ENCODE measurements at regions not wholly inside any gene's neighbourhood (a gene's known extent, or its start where the extent isn't known, plus 50 kb on each side); places are given as distances from the start of the nearest gene placed in this dataset.

- H3K4me3 Mint-ChIP-seq (ENCODE audit: low read depth) = no peak overlapping the region
- H3K4me1 Mint-ChIP-seq (ENCODE audit: low read depth) = no peaks in the 10 kb centered on the region
- H3K27me3 Mint-ChIP-seq = no peaks in the 10 kb centered on the region
- no peak for DNase-seq (ENCODE audit: low spot score, unreplicated experiment)
- TF ChIP-seq CTCF (IDR thresholded peaks at IDR 0.05; ENCODE audit: unreplicated experiment) = no peak
- H3K27ac Mint-ChIP-seq = no peak overlapping the region
- no peaks in the 10 kb centered on the region for H3K36me3 Mint-ChIP-seq (ENCODE audit: insufficient read depth)
- peaks cover 29% of the 10 kb centered on the region for H3K9me3 Mint-ChIP-seq (ENCODE audit: low read depth)
These were observed 74.6 kb upstream of the VASH1 start for GRCh38 chr14:76686646-76687045.

- Mint-ChIP-seq H3K36me3 (ENCODE audit: insufficient read depth) (no peaks in the 10 kb centered on the region), H3K27ac (no peak overlapping the region)
These were observed 73.5 kb upstream of the VASH1 start for GRCh38 chr14:76687611-76688382.

DNA sequence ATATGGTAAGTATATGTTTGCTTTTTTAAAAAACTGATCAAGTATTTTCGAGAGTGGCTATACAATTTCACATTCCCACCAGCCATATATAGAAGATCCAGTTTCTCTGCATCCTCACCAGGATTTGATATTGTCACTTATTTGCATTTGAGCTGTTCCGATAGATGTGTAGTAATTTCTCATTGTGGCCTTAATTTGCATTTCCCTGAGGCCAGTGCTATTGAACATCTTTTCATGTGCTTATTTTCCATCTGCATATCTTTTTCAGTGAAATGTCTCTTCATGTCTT, 72.9 kb upstream of the VASH1 start:
- H3K27me3 Mint-ChIP-seq = no peaks in the 10 kb centered on the region

More at GRCh38 chr14:76687611-76688382, 73.5 kb upstream of the VASH1 start:
- Mint-ChIP-seq H3K4me3 (ENCODE audit: low read depth) (no peak overlapping the region), H3K4me1 (ENCODE audit: low read depth) (no peaks in the 10 kb centered on the region), H3K27me3 (no peaks in the 10 kb centered on the region), H3K9me3 (ENCODE audit: low read depth) (peaks cover 26% of the 10 kb centered on the region)
- no peak for DNase-seq (ENCODE audit: low spot score, unreplicated experiment)
- TF ChIP-seq CTCF (IDR thresholded peaks at IDR 0.05; ENCODE audit: unreplicated experiment) = no peak

GRCh38 chr14:76690502-76691105, 70.7 kb upstream of the VASH1 start:
- Mint-ChIP-seq H3K27ac (no peak overlapping the region), H3K27me3 (no peaks in the 10 kb centered on the region), H3K36me3 (ENCODE audit: insufficient read depth) (no peaks in the 10 kb centered on the region), H3K9me3 (ENCODE audit: low read depth) (peaks cover 17% of the 10 kb centered on the region), H3K4me3 (ENCODE audit: low read depth) (no peak overlapping the region), H3K4me1 (ENCODE audit: low read depth) (peaks cover 1% of the 10 kb centered on the region)
- no peak for TF ChIP-seq CTCF (IDR thresholded peaks at IDR 0.05; ENCODE audit: unreplicated experiment)
- no peak for DNase-seq (ENCODE audit: low spot score, unreplicated experiment)

More for the DNA sequence above, 72.9 kb upstream of the VASH1 start:
- no peaks in the 10 kb centered on the region for H3K36me3 Mint-ChIP-seq (ENCODE audit: insufficient read depth)
- H3K9me3 Mint-ChIP-seq (ENCODE audit: low read depth) = peaks cover 23% of the 10 kb centered on the region
- no peak for TF ChIP-seq CTCF (IDR thresholded peaks at IDR 0.05; ENCODE audit: unreplicated experiment)
- H3K27ac Mint-ChIP-seq = no peak overlapping the region
- H3K4me1 Mint-ChIP-seq (ENCODE audit: low read depth) = no peaks in the 10 kb centered on the region
- no peak overlapping the region for H3K4me3 Mint-ChIP-seq (ENCODE audit: low read depth)
- DNase-seq (ENCODE audit: low spot score, unreplicated experiment) = no peak

- H3K9me3 Mint-ChIP-seq (ENCODE audit: low read depth) = no peaks in the 10 kb centered on the region
- no peak overlapping the region for H3K27ac Mint-ChIP-seq
- H3K4me3 Mint-ChIP-seq (ENCODE audit: low read depth) = no peak overlapping the region
- no peak for DNase-seq (ENCODE audit: low spot score, unreplicated experiment)
- TF ChIP-seq CTCF (IDR thresholded peaks at IDR 0.05; ENCODE audit: unreplicated experiment) = no peak
- no peaks in the 10 kb centered on the region for H3K27me3 Mint-ChIP-seq
- H3K36me3 Mint-ChIP-seq (ENCODE audit: insufficient read depth) = no peaks in the 10 kb centered on the region
- peaks cover 1% of the 10 kb centered on the region for H3K4me1 Mint-ChIP-seq (ENCODE audit: low read depth)
These were observed 67.2 kb upstream of the VASH1 start for GRCh38 chr14:76694106-76694505.
